GM19467 (cell line): ENCODE measurements at regions not wholly inside any gene's neighbourhood (a gene's known extent, or its start where the extent isn't known, plus 50 kb on each side); places are given as distances from the start of the nearest gene placed in this dataset.

Experiments used
- ATAC-seq: cut with Tn5 transposase; IDR thresholded peaks from one replicate; pipeline ENCODE4 v1.9.1; 2021; ENCODE audit warnings: mild to moderate bottlenecking, moderate library complexity; ENCODE audit not compliant: unreplicated experiment

- ATAC-seq, result no peak
Observed at GRCh38 chr20:11231742-11232648, 558.2 kb upstream of the JAG1 start.

GRCh38 chr20:11232896-11233295 is 559.1 kb upstream of the JAG1 start:
- ATAC-seq, result no peak

- no peak for ATAC-seq
Observed at GRCh38 chr20:11234181-11234580, 560.4 kb upstream of the JAG1 start.

DNA sequence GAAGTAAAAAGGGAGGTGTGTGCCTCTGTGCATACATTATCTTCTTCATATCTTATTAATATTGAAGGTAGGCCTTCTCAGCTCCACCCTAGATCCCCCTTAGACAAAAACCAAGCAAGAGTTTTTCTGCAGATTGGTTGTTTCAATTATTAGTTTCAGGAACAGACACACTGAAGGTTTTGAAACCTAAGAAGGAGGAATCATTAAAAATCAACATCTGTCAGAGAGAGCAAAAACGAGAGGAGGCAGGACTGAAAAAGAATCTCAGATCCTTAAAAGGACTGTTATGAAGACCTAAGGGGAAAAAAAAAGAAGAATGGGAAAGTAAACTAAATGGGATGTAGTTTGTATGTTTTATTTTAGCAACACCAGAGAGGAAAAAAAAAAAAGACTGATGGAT is 560.8 kb upstream of the JAG1 start:
- no peak for ATAC-seq

DNA sequence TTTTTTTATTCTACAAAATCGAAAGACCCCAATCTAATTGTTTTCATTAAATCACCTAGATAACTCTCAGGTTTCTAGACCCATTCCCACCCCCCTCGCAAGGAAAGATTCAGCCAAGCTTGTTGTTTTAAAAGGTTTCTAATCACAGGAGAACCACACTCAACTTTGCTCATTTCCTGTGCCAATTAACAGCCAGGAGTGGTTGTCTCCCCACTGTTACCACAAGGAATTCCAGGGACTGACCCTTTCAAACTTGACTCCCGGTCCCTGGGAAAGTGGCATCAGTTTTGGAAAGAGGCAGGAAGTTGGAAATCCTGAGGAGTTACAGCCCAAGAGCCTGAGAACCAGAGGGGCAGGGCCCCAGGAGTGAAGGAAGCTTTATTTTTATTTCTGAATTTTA is 561.3 kb upstream of the JAG1 start:
- no peak for ATAC-seq

GRCh38 chr20:11242320-11242719 is 568.5 kb upstream of the JAG1 start:
- no peak for ATAC-seq

DNA sequence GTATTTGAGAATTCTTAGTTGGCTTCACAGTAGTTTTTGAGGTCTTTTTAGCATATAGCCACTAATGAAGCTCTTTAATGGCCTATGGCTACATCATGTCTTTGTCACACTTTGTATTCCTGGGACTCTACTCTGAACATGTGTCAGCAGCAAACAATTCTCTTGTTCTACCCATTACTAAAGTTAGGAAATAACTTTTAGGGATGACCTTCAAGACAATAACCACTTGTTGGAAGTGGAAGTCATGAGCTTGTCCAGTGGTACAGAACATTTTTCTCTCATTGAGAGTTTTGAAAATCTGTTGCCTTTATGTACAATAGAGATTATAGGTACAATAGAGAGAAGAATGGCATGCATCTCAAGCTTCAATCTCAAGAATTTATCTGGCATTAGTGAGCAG is 571.6 kb upstream of the JAG1 start:
- ATAC-seq, result no peak

DNA sequence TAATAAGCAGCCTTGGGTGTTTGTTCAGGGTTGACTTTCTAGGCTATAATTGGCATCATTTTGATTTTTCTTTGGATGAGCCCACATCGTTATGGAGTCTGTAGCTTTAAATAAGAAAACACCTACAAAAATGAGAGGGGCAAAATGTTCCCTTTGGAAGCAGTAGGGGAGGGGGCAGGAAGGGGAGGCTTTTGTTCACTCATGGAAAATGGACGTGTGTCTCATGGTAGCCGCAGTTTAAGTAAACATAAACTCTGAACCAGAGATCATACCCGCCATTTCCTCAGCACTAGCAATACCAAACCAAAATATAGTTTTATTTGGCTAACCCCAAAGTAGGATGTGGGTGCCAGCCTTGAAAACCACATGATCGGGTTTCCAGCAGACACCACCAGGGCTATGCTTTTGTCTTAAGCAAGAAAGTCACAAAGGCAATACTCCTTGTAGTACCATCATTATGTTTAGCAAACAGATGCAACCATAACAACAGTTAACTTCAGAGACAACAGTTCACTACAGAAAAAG is 572.5 kb upstream of the JAG1 start:
- ATAC-seq, result no peak

GRCh38 chr20:11247046-11248010 is 573.5 kb upstream of the JAG1 start:
- no peak for ATAC-seq

GRCh38 chr20:11248011-11248409 is 574.2 kb upstream of the JAG1 start:
- no peak for ATAC-seq

DNA sequence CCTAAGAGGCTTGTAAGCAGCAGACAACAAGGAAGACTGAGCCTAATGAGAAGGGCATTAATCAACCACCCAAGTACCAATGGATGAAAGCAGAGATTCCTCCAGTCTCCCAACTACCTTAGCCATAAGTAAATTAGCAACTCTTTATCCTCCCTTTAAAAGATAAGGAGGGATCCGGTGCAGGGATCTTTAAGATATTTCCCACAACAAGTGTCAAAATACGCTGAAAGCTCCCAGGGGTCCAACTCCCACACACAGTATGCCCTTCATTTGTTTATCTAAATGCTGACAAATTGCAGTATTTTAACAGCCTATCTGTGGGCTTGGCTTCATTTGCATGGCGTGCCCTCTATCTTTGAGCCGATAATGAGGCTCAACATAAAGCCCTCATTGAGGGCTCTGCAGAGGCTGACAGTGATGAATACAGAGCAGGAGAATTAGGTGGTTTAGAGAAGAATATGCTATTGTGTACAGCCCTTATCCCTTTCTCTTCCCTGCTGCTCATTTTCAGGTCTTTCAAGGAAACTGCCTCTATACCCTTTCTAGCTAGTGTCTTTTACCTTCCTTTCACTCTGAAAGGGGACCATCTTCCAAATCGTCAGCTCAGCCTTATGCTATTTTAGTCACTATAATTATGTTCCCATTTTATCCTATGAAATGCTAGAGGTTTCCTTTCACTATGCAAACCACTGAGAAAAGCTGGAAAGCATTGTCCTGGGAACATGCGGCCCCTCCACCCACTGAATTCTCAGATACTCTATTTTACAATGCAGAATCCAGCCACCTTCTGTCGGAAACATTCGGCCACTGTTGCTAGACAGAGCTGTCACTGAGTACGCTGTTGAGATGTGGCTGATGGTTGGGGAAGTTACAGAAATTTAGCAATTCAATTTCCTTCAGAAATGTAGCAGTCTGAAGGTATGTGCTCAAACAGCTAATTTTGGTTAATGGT is 575.2 kb upstream of the JAG1 start:
- ATAC-seq, result no peak

GRCh38 chr20:11249683-11250082 is 575.9 kb upstream of the JAG1 start:
- no peak for ATAC-seq

GRCh38 chr20:11252447-11252846 is 578.6 kb upstream of the JAG1 start:
- no peak for ATAC-seq

DNA sequence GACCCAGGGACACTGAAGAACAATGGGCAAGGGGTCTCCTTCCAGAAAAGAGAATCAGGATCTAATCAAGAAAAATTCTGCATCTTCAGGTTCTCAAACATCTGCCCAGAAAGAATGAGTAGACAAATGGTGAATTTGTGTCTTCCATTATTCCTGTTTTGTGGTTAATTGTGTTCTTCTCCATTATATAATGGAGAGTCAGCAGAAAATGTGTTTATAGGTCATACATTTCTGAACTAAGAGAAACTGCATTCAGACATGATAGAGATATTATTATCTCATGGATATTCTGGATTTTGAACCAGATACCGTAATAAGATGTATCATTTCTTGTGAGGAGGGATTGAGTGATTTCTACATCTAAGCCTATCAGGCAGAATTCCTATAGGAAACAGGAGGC is 581.7 kb upstream of the JAG1 start:
- ATAC-seq, result no peak

DNA sequence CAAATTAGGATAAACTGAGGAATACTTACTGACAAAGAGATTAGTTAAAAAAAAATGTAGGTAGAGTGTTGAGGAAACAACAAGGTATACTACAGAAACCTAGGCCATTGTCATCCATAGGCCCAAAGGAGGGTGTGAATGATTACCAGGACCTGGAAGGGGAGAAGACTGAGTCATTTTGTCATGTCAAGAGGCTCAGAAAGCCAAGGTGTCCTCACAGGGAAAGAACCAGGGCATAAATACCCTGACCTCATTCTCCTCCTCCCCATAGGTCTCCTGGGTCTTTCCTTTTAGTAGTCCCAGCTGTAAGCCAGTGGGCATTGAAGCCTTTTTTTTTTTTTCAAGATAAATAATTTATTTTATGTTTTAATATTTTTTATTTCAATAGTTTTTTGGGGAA is 582.1 kb upstream of the JAG1 start:
- ATAC-seq, result no peak

- no peak for ATAC-seq
Observed at GRCh38 chr20:11260611-11261010, 586.8 kb upstream of the JAG1 start.

DNA sequence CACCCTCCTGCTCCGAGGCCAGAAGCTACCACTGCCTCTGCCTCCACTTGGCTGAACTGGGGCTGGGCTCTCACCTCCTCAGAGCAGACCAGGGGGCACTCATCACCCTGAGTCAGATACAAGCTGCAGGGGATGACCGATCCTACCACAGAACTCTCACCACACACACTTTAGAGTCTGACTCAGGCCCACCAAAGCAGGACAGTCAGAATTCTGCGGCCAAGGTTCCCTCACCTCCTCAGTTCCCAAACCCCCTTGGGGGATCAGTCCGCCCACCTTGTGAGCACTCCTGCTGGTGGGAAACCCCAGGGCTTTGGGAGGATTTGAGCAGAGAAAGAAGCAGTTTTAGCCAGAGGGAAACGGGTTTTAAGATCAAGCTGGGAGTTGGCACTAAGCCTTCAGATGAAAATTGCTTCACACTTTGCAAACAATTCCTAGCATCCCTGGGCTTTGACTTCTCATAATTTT is 587.8 kb upstream of the JAG1 start:
- no peak for ATAC-seq

DNA sequence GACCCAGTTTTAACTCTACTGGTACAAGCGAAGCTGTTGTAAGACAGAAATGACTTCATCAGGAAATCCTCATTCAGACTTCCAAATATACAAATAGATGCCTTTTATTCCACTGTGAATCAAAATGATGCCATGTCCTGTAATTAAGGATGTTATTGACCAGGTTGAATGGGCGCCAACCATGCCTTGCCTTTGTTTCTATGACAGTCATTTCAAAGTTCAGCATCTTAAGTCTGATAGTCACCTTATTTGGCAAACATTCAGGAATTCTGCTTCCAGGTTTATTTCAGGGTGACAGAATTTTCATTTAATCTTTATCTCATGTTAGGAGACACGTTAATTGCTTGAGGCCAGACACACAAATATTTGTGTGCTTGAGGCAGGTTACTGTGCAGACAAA is 592.8 kb upstream of the JAG1 start:
- no peak for ATAC-seq

GRCh38 chr20:11267131-11267761 is 593.4 kb upstream of the JAG1 start:
- no peak for ATAC-seq
